Heart right ventricle (tissue), 16 donors: ENCODE measurements at regions not wholly inside any gene's neighbourhood (a gene's known extent, or its start where the extent isn't known, plus 50 kb on each side); places are given as distances from the start of the nearest gene placed in this dataset.

ENCODE experiments used
- ATAC-seq, 8 donors: fragments of 200-7000 bp; cut with Tn5 transposase; one replicate each; pipeline ENCODE4 v1.9.1; 2020; ENCODE audit warnings: mild to moderate bottlenecking in 8 of 8, moderate library complexity in 8 of 8, moderate number of reproducible peaks in 1 of 8
- DNase-seq, 2 donors: peaks; one replicate each; pipeline ENCODE4 v3.0.0-alpha.2; 2020
- H3K27ac ChIP-seq, 10 donors: fragments of 200-600 bp; sonication (generic) in 2 of 10; one replicate each; pipeline versions ENCODE4 v1.5.0 to v1.8.0; 2020 to 2022; ENCODE audit warnings: mild to moderate bottlenecking in 3 of 10
- H3K27me3 ChIP-seq, 7 donors: fragments of 200-600 bp; one replicate each; pipeline ENCODE4 v1.8.0; 2021 to 2022; ENCODE audit warnings: mild to moderate bottlenecking in 2 of 7
- H3K36me3 ChIP-seq, 9 donors: fragments of 200-600 bp; sonication (generic) in 1 of 9; one replicate each; pipeline versions ENCODE4 v1.5.0 to v1.8.0; 2020 to 2022; ENCODE audit warnings: mild to moderate bottlenecking in 2 of 9
- H3K4me1 ChIP-seq, 9 donors: fragments of 200-600 bp; sonication (generic) in 1 of 9; one replicate each; pipeline versions ENCODE4 v1.5.0 to v1.8.0; 2020 to 2022; ENCODE audit warnings: mild to moderate bottlenecking in 4 of 9
- H3K4me3 ChIP-seq, 10 donors: fragments of 200-600 bp; sonication (generic) in 2 of 10; one replicate each; pipeline versions ENCODE4 v1.5.0 to v1.8.0; 2020 to 2022; ENCODE audit warnings: mild to moderate bottlenecking in 7 of 10, moderate library complexity in 2 of 10
- H3K9me3 ChIP-seq, 11 donors: fragments of 200-600 bp in 10 of 11; sonication (generic) in 2 of 11; one replicate each; pipeline versions ENCODE4 v1.5.0 to v1.8.0; 2013 to 2022; ENCODE audit warnings: mild to moderate bottlenecking in 2 of 11, control low read depth in 1 of 11, moderate library complexity in 1 of 11
- WGBS, 2 donors: extraction: QIAGEN DNeasy Blood & Tissue Kit; methylation state at CpG; one replicate each; pipeline ENCODE4 v1.1.7; 2013; ENCODE audit warnings: inconsistent platforms in 1 of 2; 5-methylcytosine and 5-hydroxymethylcytosine counted together
- intact Hi-C, 10 donors: fragments of 100-400 bp; cut with DNase I; formaldehyde crosslinking; loops; one replicate each; pipeline versions ENCODE4 v1.11.1 to v1.14.2; 2022
- TF ChIP-seq, protein P1 (sequence below), 9 donors: fragments of 200-600 bp; sonication (generic) in 2 of 9; IDR thresholded peaks; one replicate each; pipeline versions ENCODE4 v1.5.0 to v1.8.0; 2021 to 2022; ENCODE audit warnings: antibody characterized with exemption in 9 of 9, mild to moderate bottlenecking in 5 of 9, moderate library complexity in 1 of 9
- donor health status: Arrhythmogenic right ventricular cardiomyopathy.
- donor health status: ischemic (EF 13 %, LVEDD 7.1; RV severe dilation, severe dysfunction).
- donor health status: healthy with polysubstance abuse.
- donor health status: DM: no; HTN: yes; CAD: no.
- donor health status: DM: no; HTN: no; CAD: no.
- donor health status: ischemic (EF 25% LVEDD 6.9; RV normal size, moderate dysfunction).
- donor health status: ischemic (EF 25% LVEDD 5.7; RV mildly dilated, moderate dysfunction).
- donor health status: healthy.
- donor health status: DM: yes; HTN: yes; CAD: no.
- donor health status: Ischemic cardiomyopathy.
- donor health status: ischemic (EF 35%, LVEDD 5.7; RV mildly dilated, moderate dysfunction).
- donor health status: nonischemic (EF 11% LVEDD 7.7; RV severe dilation, severe dysfunction).
- donor health status: DM: yes; HTN: yes; CAD: no.
- donor health status: PGD.
- donor health status: ischemic (EF 29% LVEDD 5.4; RV normal size, mild dysfunction).
- donor health status: nonischemic (EF 23%, LVEDD 6.1; RV moderate dilation, normal function).

DNA sequence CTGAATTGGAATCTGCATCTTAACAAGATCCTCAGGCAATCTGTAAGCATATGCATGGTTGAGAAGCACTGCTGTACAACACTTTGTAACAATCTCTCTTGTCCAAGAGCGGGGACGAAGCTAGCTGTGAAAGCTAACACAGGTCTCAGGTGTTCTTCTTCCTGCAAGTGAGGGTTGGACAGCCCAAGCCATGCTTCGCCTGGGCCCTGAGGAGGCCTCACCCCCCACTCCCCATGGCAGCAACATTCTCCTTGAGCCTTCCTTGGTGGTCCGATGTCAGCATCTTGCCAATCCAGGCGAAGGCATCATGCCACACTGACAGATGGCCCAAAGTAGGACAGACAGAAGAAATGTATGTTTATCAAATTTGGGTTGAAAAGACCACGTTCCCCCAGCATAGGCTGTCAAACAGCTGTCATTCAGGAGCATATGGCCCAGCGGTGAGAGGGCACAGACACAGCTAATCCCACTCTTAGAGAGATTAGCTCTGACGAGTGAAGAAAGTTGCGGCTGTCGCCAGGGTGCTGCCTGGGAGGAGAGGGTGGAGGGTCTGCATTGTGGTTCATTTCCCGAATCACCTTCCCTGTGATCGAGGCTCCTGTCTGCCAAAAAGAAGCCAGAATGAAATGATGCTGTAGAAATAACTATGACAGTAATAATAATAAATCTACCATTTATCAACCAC is 344.7 kb downstream of the MYCN start:
- 85 to 87% methylated on average over 12 of the region's 12 CpGs for WGBS, 2 donors
- no peaks in the 10 kb centered on the region for H3K9me3 ChIP-seq
- intact Hi-C loops: loop anchor here in 9 of 10 donors (5.0 to 10.0 kb wide), 5 partner anchors 343 to 650 kb away; partner anchors contain the start of gene MYCN (in 1 of the 9)
- ATAC-seq (no peak), DNase-seq (no peak)
- H3K27me3 ChIP-seq: no peaks in the 10 kb centered on the region
- TF ChIP-seq, protein P1, sequence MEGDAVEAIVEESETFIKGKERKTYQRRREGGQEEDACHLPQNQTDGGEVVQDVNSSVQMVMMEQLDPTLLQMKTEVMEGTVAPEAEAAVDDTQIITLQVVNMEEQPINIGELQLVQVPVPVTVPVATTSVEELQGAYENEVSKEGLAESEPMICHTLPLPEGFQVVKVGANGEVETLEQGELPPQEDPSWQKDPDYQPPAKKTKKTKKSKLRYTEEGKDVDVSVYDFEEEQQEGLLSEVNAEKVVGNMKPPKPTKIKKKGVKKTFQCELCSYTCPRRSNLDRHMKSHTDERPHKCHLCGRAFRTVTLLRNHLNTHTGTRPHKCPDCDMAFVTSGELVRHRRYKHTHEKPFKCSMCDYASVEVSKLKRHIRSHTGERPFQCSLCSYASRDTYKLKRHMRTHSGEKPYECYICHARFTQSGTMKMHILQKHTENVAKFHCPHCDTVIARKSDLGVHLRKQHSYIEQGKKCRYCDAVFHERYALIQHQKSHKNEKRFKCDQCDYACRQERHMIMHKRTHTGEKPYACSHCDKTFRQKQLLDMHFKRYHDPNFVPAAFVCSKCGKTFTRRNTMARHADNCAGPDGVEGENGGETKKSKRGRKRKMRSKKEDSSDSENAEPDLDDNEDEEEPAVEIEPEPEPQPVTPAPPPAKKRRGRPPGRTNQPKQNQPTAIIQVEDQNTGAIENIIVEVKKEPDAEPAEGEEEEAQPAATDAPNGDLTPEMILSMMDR (IDR thresholded peaks at IDR 0.05): no peak
- H3K4me1 ChIP-seq: no peaks in the 10 kb centered on the region
- no peak overlapping the region for H3K4me3 ChIP-seq
- H3K27ac ChIP-seq: no peak overlapping the region
- no peaks in the 10 kb centered on the region for H3K36me3 ChIP-seq

DNA sequence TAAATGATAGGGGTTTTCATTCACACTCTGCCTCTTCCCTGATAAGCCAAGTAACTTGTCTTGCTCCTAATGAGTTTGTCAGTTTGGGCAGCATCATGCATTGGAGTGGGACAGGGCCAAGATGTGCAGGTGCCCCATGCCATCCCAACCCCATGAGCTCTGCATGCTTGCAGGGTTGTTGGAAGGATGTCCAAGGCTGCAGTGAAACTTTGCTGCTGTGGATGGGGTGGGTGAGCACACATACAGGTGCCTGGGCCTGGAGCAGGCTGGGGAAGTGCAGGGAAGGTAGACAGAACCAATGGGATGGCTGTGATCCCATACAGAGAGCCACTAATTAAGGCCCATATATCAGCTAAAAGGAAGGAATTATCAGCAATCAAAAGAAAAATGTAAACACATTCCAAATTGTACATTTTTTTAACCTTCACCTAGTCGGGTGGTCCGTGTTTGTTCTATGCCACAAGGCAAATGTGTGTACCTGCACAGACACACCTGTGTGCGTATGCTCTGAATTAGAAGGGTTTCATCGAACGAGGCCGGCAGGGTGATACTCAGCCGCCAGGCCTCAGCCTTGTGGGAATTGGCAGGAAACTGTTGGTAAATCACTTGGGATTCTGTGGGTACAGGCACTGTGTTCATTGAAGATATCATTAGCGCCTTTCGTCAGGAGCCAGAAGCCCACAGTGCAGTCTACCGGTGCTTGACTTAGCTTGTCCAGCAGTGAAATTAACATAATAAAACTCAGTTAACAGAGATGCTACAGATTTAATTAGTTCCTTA is 342.9 kb downstream of the MYCN start:
- DNase-seq: no peak
- H3K4me1 ChIP-seq: no peaks in the 10 kb centered on the region
- TF ChIP-seq, protein P1 (IDR thresholded peaks at IDR 0.05): no peak
- no peak overlapping the region for H3K27ac ChIP-seq
- H3K27me3 ChIP-seq: no peaks in the 10 kb centered on the region
- 83% methylated on average over 10 of the region's 10 CpGs for WGBS, 2 donors
- no peaks in the 10 kb centered on the region for H3K9me3 ChIP-seq
- intact Hi-C loops: loop anchor here in 9 of 10 donors (2.0 to 10.0 kb wide), 7 partner anchors 341 to 648 kb away; partner anchors contain the start of gene MYCN (in 2 of the 9)
- H3K36me3 ChIP-seq: no peaks in the 10 kb centered on the region
- no peak for ATAC-seq
- no peak overlapping the region for H3K4me3 ChIP-seq

DNA sequence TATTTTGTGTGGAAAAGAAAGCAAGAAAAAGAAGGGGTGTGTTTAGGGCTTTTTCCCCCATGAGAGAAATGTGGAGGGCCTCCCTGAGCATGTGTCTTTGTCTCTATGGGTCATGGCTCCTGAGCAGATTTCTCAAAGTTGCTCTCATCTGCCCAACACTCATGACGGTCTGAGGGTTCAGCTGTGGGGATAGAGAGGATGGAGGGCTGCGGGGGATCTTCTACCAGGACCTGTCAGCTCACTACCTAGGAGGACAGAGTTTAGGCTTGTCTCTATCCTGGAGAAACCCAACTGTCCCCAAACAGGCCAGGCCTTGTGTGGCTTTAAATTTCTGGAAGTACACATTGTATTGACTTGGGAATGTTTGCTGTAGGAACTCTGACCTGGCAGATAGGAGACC is 342.2 kb downstream of the MYCN start:
- H3K9me3 ChIP-seq: no peaks in the 10 kb centered on the region
- H3K27me3 ChIP-seq: no peaks in the 10 kb centered on the region
- TF ChIP-seq, protein P1 (IDR thresholded peaks at IDR 0.05): no peak
- WGBS, 2 donors: 72 to 89% methylated on average over 2 of the region's 2 CpGs
- no peak for ATAC-seq
- H3K27ac ChIP-seq: no peak overlapping the region
- no peaks in the 10 kb centered on the region for H3K36me3 ChIP-seq
- no peak overlapping the region for H3K4me3 ChIP-seq
- H3K4me1 ChIP-seq: no peaks in the 10 kb centered on the region
- no peak for DNase-seq
- intact Hi-C loops: loop anchor here (1.0 to 10.0 kb wide), 8 partner anchors 340 to 648 kb away; partner anchors contain the start of gene MYCN (in 2 of the 10)

DNA sequence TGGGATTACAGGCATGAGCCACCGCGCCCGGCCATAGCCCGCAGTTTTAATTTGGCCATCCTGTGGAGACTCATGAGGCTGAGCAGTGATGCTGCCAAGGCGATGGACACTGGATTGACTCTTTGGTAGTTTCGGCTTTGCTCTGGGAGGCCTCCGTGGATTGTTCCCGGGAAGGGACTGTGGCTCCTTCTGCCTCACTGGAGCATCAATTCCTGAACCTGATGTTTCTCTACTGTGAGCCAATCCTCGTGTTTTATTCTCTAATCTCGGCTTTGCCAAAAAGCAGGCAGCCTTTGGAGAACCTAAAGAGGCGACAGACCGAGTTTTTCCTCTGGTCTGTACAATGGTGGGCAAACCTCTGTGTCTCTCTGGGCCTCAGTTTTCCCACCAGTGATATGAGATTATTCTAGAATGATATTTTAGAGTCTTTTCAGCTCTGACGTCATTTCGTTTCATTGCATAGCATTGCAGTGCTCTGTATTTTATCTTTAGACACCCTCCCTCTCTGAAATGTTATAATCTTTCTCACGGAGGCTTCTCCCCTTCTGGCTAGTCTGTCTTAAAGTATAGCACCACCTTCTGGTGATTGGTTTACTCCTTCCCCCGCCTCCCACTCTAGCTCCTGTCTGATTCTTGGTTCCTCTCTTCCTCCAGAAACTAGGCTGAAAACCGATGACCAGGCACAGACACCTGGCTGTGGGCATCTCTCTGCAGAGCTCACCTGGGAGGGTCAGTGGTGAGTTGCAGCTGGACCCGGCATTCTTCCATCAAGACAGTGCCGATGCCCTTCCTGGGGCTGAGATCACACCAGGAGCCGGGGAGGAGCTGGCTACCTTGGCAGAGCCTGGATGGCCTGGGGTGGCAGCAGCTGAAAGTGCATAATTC is 341.3 kb downstream of the MYCN start:
- no peaks in the 10 kb centered on the region for H3K4me1 ChIP-seq
- H3K36me3 ChIP-seq: no peaks in the 10 kb centered on the region
- H3K9me3 ChIP-seq: no peaks in the 10 kb centered on the region
- no peak overlapping the region for H3K4me3 ChIP-seq
- no peaks in the 10 kb centered on the region for H3K27me3 ChIP-seq
- WGBS, 2 donors: 62 to 69% methylated on average over 20 of the region's 20 CpGs
- TF ChIP-seq, protein P1 (IDR thresholded peaks at IDR 0.05): peak in 8 of 9 donors; percentile 8 to 72 (median 60)
- intact Hi-C loops: loop anchor here (1.0 to 10.0 kb wide), 8 partner anchors 339 to 647 kb away; partner anchors contain the start of gene MYCN (in 2 of the 10)
- no peak overlapping the region for H3K27ac ChIP-seq
- DNase-seq (peak in 1 of 2 donors; percentile 21), ATAC-seq (peak in 7 of 8 donors; percentile 49 to 82 (median 70))
